A549 (cell line): ENCODE measurements at regions not wholly inside any gene's neighbourhood (a gene's known extent, or its start where the extent isn't known, plus 50 kb on each side); places are given as distances from the start of the nearest gene placed in this dataset.

Experiments used
- ATAC-seq, 2 experiments: fragments of 200-7000 bp in 1 of 2; fragments of >200 bp in 1 of 2; cut with Nextera tagmentation in 1 of 2; cut with Tn5 transposase in 1 of 2; 3 replicates each; pipeline versions ENCODE4 v1.8.0 to v1.9.1; 2018 to 2020; ENCODE audit warnings: mild to moderate bottlenecking in 1 of 2, moderate library complexity in 1 of 2
- CTCF ChIA-PET: fragments of 300-600 bp; sonication (Branson Sonifier 250); formaldehyde crosslinking; extraction: SDS; loops from one replicate; lab custom pipeline; 2021; ENCODE audit warnings: antibody characterized with exemption, inconsistent platforms; lab: Yijun Ruan, JAX
- POLR2A ChIA-PET: fragments of 350-600 bp; formaldehyde crosslinking; extraction: SDS; loops from one replicate; lab custom pipeline; 2021; ENCODE audit warnings: antibody characterized with exemption, inconsistent platforms; lab: Yijun Ruan, JAX
- DNase-seq, 2 experiments: peaks; one replicate each; pipeline versions ENCODE4 v3.0.0 to v3.0.0-alpha.2; 2011 to 2016; ENCODE audit warnings: low read depth in 1 of 2, low spot score in 1 of 2
- FAIRE-seq: peaks from 2 replicates; lab custom pipeline; 2011; peaks lifted over from hg19 to GRCh38; lab: Jason Lieb, UNC
- H3K27ac ChIP-seq, 2 experiments: fragments of >200 bp; sonication (Bioruptor Twin); formaldehyde crosslinking; 3 replicates each; pipeline ENCODE4 v1.5.1; 2016 to 2017
- H3K4me1 ChIP-seq: fragments of >200 bp; sonication (Bioruptor Twin); formaldehyde crosslinking; 3 replicates; pipeline ENCODE4 v1.6.1; 2016
- H3K4me2 ChIP-seq: fragments of >200 bp; sonication (Bioruptor Twin); formaldehyde crosslinking; 3 replicates; pipeline ENCODE4 v1.6.1; 2016
- H3K4me3 ChIP-seq: fragments of >200 bp; sonication (Bioruptor Twin); formaldehyde crosslinking; 3 replicates; pipeline ENCODE4 v1.5.1; 2016
- H3K9me3 ChIP-seq: fragments of >200 bp; sonication (Bioruptor Twin); formaldehyde crosslinking; 3 replicates; pipeline ENCODE4 v1.6.1; 2016
- BHLHE40 ChIP-seq: IDR thresholded peaks from 2 replicates; pipeline ENCODE4 v1.6.1; 2012; ENCODE audit warnings: low read depth, low read length, inconsistent platforms
- CBX2 ChIP-seq: fragments of 200-600 bp; sonication (generic); IDR thresholded peaks from 2 replicates; pipeline ENCODE4 v1.6.1; 2016; ENCODE audit warnings: low read depth, mild to moderate bottlenecking, borderline replicate concordance
- EHMT2 ChIP-seq: fragments of 200-600 bp; sonication (generic); IDR thresholded peaks from 2 replicates; pipeline ENCODE4 v1.6.1; 2016; ENCODE audit warnings: antibody characterized with exemption, low read depth, mild to moderate bottlenecking, moderate library complexity
- FOSB ChIP-seq: fragments of 250-450 bp; sonication (Bioruptor Pico); IDR thresholded peaks from 2 replicates; pipeline ENCODE4 v1.5.0; 2020; ENCODE audit warnings: mild to moderate bottlenecking, moderate library complexity
- FOSL2 ChIP-seq, 2 experiments: fragments of 450-650 bp in 1 of 2; fragments of >200 bp in 1 of 2; sonication (Bioruptor Twin) in 1 of 2; formaldehyde crosslinking; IDR thresholded peaks; 2 replicates each; pipeline versions ENCODE4 v1.5.0 to v1.6.1; 2016 to 2020; ENCODE audit warnings: mild to moderate bottlenecking in 1 of 2, moderate library complexity in 1 of 2
- FOXS1 ChIP-seq: fragments of 250-450 bp; sonication (Bioruptor Pico); IDR thresholded peaks from 2 replicates; pipeline ENCODE4 v1.5.0; 2020; ENCODE audit warnings: mild to moderate bottlenecking, moderate library complexity
- HOXB5 ChIP-seq: fragments of 250-450 bp; sonication (Bioruptor Pico); IDR thresholded peaks from 2 replicates; pipeline ENCODE4 v1.5.0; 2020; ENCODE audit warnings: mild to moderate bottlenecking, moderate library complexity
- JUN ChIP-seq, 2 experiments: fragments of >200 bp; sonication (Bioruptor Twin); formaldehyde crosslinking; IDR thresholded peaks; 2 replicates in 1 of 2; 3 replicates in 1 of 2; pipeline ENCODE4 v1.6.1; 2016 to 2017
- JUNB ChIP-seq: fragments of >200 bp; sonication (Bioruptor Twin); formaldehyde crosslinking; IDR thresholded peaks from 2 replicates; pipeline ENCODE4 v1.6.1; 2016
- KDM5A ChIP-seq: fragments of 200-600 bp; sonication (generic); IDR thresholded peaks from 2 replicates; pipeline ENCODE4 v1.6.1; 2016; ENCODE audit warnings: antibody characterized with exemption, mild to moderate bottlenecking
- NFE2L2 ChIP-seq: fragments of 150-350 bp; conservative IDR thresholded peaks from 2 replicates; pipeline ENCODE4 v1.6.1; 2014; ENCODE audit warnings: low read length
- POLR2A ChIP-seq: IDR thresholded peaks from 2 replicates; pipeline ENCODE4 v1.6.1; 2012; ENCODE audit warnings: mild to moderate bottlenecking, low read length
- POLR2AphosphoS2 ChIP-seq: conservative IDR thresholded peaks from 2 replicates; pipeline ENCODE4 v1.6.1; 2012; ENCODE audit warnings: low read length, improper control_type of control experiment, inconsistent platforms
- USF2 ChIP-seq: fragments of 450-650 bp; IDR thresholded peaks from 2 replicates; pipeline ENCODE4 v1.6.1; 2014; ENCODE audit warnings: antibody characterized with exemption
- ZC3H11A ChIP-seq: fragments of 450-650 bp; IDR thresholded peaks from 2 replicates; pipeline ENCODE4 v1.6.1; 2014; ENCODE audit warnings: antibody characterized with exemption, mild to moderate bottlenecking
- ZFP36 ChIP-seq: fragments of 450-650 bp; IDR thresholded peaks from 2 replicates; pipeline ENCODE4 v1.6.1; 2014; ENCODE audit warnings: borderline replicate concordance; ENCODE audit not compliant: partially characterized antibody
- WGBS: methylation state at CpG from one replicate; pipeline ENCODE4 v1.1.6; 2017; ENCODE audit errors: missing lambda C conversion rate; 5-methylcytosine and 5-hydroxymethylcytosine counted together
- TF ChIP-seq, protein P1 (sequence below): fragments of >200 bp; sonication (Bioruptor Twin); formaldehyde crosslinking; IDR thresholded peaks from 3 replicates; pipeline ENCODE4 v1.5.1; 2016
- TF ChIP-seq, protein P2 (sequence below): fragments of 150-350 bp; IDR thresholded peaks from 2 replicates; pipeline ENCODE4 v1.6.1; 2014; ENCODE audit warnings: low read depth, mild to moderate bottlenecking, low read length
- TF ChIP-seq, protein P3 (sequence below): fragments of 200-600 bp; sonication (generic); IDR thresholded peaks from 2 replicates; pipeline ENCODE4 v1.6.1; 2016; ENCODE audit warnings: antibody characterized with exemption, mild to moderate bottlenecking, moderate library complexity
- TF ChIP-seq, protein P4 (sequence below): IDR thresholded peaks from 2 replicates; pipeline ENCODE4 v1.6.1; 2012

GRCh38 chr5:143539742-143540141 is 136.3 kb upstream of the NR3C1 start:
- H3K4me2 ChIP-seq = no peak overlapping the region
- peaks cover 24% of the 10 kb centered on the region for H3K9me3 ChIP-seq
- H3K4me3 ChIP-seq = no peak overlapping the region
- H3K27ac ChIP-seq = no peak overlapping the region
- TF ChIP-seq POLR2A (no peak), BHLHE40 (no peak), USF2 (no peak), FOSL2 (IDR thresholded peaks at IDR 0.05) (no peak), FOSL2 (CRISPR knock-in tag; IDR thresholded peaks at IDR 0.05) (no peak), ZFP36 (no peak), JUNB (no peak), FOXS1 (CRISPR knock-in tag) (no peak), ZC3H11A (no peak), KDM5A (no peak), HOXB5 (no peak), EHMT2 (no peak), JUN (IDR thresholded peaks at IDR 0.05) (no peak), NFE2L2 (no peak), CBX2 (no peak)
- TF ChIP-seq, protein P1, sequence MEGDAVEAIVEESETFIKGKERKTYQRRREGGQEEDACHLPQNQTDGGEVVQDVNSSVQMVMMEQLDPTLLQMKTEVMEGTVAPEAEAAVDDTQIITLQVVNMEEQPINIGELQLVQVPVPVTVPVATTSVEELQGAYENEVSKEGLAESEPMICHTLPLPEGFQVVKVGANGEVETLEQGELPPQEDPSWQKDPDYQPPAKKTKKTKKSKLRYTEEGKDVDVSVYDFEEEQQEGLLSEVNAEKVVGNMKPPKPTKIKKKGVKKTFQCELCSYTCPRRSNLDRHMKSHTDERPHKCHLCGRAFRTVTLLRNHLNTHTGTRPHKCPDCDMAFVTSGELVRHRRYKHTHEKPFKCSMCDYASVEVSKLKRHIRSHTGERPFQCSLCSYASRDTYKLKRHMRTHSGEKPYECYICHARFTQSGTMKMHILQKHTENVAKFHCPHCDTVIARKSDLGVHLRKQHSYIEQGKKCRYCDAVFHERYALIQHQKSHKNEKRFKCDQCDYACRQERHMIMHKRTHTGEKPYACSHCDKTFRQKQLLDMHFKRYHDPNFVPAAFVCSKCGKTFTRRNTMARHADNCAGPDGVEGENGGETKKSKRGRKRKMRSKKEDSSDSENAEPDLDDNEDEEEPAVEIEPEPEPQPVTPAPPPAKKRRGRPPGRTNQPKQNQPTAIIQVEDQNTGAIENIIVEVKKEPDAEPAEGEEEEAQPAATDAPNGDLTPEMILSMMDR = no peak
- TF ChIP-seq, protein P2, sequence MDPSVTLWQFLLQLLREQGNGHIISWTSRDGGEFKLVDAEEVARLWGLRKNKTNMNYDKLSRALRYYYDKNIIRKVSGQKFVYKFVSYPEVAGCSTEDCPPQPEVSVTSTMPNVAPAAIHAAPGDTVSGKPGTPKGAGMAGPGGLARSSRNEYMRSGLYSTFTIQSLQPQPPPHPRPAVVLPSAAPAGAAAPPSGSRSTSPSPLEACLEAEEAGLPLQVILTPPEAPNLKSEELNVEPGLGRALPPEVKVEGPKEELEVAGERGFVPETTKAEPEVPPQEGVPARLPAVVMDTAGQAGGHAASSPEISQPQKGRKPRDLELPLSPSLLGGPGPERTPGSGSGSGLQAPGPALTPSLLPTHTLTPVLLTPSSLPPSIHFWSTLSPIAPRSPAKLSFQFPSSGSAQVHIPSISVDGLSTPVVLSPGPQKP = no peak
- TF ChIP-seq, protein P3, sequence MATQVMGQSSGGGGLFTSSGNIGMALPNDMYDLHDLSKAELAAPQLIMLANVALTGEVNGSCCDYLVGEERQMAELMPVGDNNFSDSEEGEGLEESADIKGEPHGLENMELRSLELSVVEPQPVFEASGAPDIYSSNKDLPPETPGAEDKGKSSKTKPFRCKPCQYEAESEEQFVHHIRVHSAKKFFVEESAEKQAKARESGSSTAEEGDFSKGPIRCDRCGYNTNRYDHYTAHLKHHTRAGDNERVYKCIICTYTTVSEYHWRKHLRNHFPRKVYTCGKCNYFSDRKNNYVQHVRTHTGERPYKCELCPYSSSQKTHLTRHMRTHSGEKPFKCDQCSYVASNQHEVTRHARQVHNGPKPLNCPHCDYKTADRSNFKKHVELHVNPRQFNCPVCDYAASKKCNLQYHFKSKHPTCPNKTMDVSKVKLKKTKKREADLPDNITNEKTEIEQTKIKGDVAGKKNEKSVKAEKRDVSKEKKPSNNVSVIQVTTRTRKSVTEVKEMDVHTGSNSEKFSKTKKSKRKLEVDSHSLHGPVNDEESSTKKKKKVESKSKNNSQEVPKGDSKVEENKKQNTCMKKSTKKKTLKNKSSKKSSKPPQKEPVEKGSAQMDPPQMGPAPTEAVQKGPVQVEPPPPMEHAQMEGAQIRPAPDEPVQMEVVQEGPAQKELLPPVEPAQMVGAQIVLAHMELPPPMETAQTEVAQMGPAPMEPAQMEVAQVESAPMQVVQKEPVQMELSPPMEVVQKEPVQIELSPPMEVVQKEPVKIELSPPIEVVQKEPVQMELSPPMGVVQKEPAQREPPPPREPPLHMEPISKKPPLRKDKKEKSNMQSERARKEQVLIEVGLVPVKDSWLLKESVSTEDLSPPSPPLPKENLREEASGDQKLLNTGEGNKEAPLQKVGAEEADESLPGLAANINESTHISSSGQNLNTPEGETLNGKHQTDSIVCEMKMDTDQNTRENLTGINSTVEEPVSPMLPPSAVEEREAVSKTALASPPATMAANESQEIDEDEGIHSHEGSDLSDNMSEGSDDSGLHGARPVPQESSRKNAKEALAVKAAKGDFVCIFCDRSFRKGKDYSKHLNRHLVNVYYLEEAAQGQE = no peak
- TF ChIP-seq, protein P4, sequence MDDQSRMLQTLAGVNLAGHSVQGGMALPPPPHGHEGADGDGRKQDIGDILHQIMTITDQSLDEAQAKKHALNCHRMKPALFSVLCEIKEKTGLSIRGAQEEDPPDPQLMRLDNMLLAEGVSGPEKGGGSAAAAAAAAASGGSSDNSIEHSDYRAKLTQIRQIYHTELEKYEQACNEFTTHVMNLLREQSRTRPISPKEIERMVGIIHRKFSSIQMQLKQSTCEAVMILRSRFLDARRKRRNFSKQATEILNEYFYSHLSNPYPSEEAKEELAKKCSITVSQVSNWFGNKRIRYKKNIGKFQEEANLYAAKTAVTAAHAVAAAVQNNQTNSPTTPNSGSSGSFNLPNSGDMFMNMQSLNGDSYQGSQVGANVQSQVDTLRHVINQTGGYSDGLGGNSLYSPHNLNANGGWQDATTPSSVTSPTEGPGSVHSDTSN = no peak
- FAIRE-seq (no peak), ATAC-seq (no peak), DNase-seq (no peak)
- peaks cover 39% of the 10 kb centered on the region for H3K4me1 ChIP-seq
- ChIA-PET POLR2A (no interaction called here), CTCF (interaction anchor here (0.5 to 1.6 kb wide), 4 partner anchors 9 to 285 kb away, joined by 3 to 7 read pairs (median 4); no protein-coding TSS in a partner anchor)

GRCh38 chr5:143537056-143537455 is 133.6 kb upstream of the NR3C1 start:
- no peak for TF ChIP-seq FOSB (CRISPR knock-in tag)
- no peak for TF ChIP-seq POLR2AphosphoS2
- TF ChIP-seq, protein P4 = no peak
- FAIRE-seq (no peak), ATAC-seq (no peak), DNase-seq (no peak)
- CTCF ChIA-PET = interaction anchor here (1.3 to 1.8 kb wide), 2 partner anchors 15 to 288 kb away, joined by 3 to 5 read pairs; no protein-coding TSS in a partner anchor
- Histone ChIP-seq H3K4me1 (peaks cover 20% of the 10 kb centered on the region), H3K27ac (peak overlapping the region in 1 of 2 experiments; percentile 68; a peak in 3 of 6 replicates), H3K4me3 (no peak overlapping the region), H3K9me3 (peaks cover 24% of the 10 kb centered on the region), H3K4me2 (no peak overlapping the region)
- POLR2A ChIA-PET = interaction anchor here (1.3 kb wide), 1 partner anchor 133 kb away, joined by 6 read pairs; no protein-coding TSS in a partner anchor
- WGBS = 94% methylated on average over 2 of the region's 2 CpGs
